NCI-H1417 treated with DMSO at 0.1 percent for 48 hours (cell line): ENCODE measurements at regions not wholly inside any gene's neighbourhood (a gene's known extent, or its start where the extent isn't known, plus 50 kb on each side); places are given as distances from the start of the nearest gene placed in this dataset.
"Not testable (repeated sequence)": the region's sequence is repeated elsewhere in the genome, so short reads cannot be mapped to it uniquely, and the experiment has no call there.

Source experiments
- DNase-seq: peaks from one replicate; lab custom pipeline; 2025; lab: John Stamatoyannopoulos, UW

DNA sequence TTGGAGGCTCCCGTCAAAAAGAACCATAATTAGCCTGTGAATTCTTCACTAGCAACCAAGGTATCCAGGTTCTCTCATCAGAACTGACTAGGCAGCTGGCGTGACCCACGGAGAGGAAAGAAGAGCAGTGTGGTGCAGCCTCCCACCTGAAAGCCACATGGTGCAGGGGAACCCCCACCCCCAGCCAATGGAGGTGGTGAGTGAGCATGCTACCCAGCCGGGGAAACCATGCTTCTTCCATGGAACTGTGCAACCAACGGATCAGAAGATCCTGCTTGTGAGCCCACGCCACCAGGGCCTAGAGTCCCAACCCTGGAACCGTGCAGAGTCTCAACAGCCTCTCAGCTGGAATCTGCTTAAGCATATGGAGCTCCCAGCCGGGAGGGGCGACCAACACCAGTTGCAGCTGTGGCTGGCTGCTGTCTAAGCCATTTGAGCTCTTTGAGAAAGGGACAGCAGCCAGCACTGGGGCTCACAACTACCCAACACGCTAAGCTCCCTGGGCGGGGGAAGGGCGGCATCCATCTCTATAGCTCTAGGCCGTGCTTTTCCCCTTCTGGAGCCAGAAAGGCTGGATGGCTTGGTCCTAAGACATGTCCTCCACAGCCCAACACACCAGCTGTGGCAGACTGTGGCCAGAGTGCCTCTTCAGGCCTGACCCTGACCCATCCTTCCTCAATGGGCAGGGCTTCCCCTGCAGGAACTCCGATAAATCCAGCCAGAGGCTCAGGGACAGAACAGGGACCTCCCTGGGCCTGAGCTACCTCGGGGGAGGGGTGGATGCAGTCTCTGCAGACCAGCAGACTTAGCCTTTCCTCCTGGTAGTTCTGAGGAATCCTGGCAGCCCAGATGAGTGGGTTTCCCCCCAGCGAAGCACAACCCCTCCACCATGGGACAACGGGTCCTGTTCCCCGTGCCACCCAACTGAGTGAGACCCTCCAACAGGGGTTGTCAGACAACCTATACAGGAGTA is 151.4 kb upstream of the NXPH2 start:
- DNase-seq, result no peak

DNA sequence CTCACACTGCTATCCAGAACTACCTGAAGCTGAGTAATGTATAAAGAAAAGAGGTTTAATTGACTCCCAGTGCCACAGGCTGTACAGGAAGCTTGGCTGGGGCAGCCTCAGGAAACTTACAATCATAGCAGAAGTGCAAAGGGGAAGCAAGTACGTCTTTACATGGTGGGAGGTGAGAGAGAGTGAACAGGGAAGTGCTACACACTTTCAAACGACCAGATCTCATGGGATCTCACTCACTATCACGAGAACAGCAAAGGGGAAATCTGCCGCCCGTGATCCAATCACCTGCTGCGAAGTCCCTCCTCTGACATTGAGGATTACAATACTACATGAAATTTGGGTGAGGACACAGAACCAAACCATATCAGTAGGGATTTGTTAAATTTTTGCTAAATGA is 150.4 kb upstream of the NXPH2 start:
- no peak for DNase-seq

DNA sequence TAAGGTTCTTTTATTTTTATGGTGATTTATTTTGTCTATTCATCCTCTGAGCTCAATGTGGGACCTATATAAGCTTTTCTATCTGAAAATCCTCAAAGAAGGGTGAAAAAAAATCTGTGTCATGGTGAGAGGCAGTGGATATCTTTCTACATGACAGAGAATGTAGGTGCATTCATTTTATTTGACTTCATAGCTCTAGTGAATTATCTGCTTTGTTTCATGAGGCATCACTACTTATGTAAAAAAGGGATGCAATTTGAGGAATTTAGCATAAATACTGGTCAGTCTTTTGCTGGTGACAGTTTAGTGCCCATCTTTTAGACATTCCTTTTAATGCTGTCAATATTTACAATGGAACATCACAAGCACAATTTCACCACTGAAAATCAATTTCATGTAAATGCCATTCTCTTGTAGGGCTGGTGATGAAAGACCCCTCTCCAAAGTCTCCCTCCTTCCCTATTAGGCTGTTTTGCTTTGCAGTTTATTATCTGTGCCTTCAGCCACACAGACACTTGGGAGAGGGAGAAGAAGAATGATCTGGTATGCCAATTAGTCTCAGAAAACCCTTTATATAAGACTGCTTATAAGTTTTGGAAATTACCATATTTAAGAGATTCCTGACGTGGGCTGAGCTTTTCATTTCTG is 148.3 kb upstream of the NXPH2 start:
- DNase-seq, result no peak

GRCh38 chr2:138922973-138923563 is 142.9 kb upstream of the NXPH2 start:
- no peak for DNase-seq

- no peak for DNase-seq
Measured at GRCh38 chr2:138919120-138919747, 139.0 kb upstream of the NXPH2 start.

DNA sequence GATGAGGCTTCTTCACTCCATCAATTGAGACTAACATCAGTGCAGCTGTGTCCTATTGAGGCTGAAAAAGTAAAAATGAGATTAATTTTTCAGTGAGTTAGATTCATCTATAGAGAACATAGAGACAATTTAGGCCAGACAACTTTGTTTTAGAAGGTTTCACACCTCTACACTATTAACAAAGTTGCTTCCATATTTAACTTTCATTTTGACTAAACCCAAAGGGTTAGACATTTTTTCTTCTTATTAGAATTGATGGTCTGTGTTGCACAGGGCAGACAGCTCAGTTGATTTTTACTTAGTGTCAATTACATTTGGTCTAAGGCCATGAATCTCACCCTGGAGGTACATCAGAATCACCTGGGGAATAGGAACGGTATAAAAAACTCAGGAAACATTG is 130.2 kb upstream of the NXPH2 start:
- DNase-seq, result no peak

DNA sequence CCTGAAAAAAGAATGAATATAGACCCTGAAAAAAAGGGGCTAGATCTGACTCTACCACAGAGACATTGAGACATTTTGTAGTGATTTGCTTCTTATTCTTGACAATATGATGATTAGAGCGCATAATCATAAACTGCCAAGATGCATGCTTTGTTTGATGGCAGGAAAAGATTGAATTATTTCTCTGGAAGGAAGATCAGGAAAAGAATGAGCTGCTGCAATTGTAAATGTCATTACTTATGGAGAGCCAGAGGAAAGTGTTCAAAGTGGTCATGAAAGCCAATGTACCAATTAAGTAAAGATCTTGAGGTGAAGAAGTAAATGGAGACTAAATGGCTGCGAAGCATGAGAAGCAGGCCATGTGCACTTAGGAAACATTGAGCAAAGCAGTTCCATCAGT is 126.4 kb upstream of the NXPH2 start:
- DNase-seq, result no peak

DNA sequence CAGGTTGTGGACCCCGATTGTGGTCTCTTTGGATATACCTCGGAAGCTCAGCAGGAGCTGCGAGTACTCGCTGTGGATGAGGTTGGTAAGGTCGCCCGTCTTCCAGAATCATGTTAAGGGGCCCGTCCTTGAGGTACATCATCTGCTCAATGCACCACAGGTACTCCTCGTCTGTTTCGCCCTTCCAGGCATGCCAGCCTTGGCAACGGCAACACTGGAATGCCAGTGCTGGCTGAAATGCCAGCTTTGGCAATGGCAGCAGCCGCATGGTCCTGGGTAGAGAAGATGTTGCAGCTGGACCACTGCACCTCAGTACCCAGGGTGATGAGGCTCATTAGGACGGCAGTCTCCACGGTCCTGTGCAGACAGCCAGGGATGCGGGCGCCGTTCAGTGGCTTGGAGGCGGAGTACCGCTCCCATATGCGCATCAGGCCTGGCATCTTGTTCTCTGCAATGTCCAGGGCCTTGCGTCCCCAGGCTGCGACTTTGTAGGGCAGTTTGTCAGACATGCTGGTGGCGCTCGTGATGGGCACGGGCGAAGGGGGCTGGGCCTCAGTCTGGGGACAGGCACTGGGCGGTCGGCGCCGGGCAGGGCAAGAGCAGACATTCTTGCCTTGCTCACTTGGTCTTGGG is 122.2 kb upstream of the NXPH2 start:
- DNase-seq, result no peak

DNA sequence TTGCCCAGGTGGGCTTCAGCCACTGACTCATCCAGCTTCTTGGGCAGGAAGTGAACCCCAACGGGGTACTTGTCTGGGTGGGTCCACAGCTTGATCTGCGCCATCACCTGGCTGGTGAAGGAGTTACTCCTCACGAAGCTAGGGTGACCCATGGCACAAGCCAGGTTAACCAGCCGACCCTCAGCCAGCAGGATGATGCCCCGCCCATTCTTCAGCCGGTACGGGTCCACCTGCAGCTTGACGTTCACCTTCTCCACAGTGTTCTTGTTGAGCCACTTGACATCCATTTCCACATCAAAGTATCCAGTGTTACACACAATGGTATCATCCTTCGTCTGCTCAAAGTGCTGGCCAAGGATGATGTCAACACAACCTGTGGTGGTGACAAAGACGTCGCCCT is 121.3 kb upstream of the NXPH2 start:
- no peak for DNase-seq

- no peak for DNase-seq
Measured at GRCh38 chr2:138898855-138899254, 118.7 kb upstream of the NXPH2 start.

GRCh38 chr2:138897274-138897673 is 117.1 kb upstream of the NXPH2 start:
- DNase-seq, result no peak

DNA sequence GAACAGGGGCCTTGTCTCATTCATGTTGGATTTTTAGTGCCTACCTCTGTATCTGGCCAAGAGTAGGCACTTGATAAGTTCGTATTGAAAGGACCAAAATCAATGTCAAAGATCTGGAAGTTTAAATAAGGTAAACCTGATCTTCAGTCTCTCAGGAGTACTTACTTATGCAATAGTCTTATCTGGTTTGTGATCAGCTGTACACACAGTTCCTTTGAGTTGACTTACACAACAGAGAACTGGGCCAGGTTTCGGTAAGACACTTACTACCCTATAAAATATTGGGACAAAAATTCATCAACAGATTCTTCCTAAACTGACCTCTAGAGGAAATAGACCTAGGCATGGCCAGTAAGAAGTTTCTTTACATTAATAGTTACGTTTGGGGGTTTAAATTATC is 113.6 kb upstream of the NXPH2 start:
- DNase-seq, result no peak

- no peak for DNase-seq
Measured at GRCh38 chr2:138881126-138881525, 100.9 kb upstream of the NXPH2 start.

- DNase-seq, result no peak
Measured at GRCh38 chr2:138879931-138880330, 99.7 kb upstream of the NXPH2 start.

GRCh38 chr2:138877421-138877820 is 97.2 kb upstream of the NXPH2 start:
- DNase-seq, result no peak

- no peak for DNase-seq
Measured at GRCh38 chr2:138874251-138874650, 94.1 kb upstream of the NXPH2 start.

GRCh38 chr2:138872116-138872515 is 91.9 kb upstream of the NXPH2 start:
- not testable (repeated sequence) for DNase-seq

GRCh38 chr2:138871312-138871711 is 91.1 kb upstream of the NXPH2 start:
- DNase-seq, result no peak

GRCh38 chr2:138867341-138867740 is 87.2 kb upstream of the NXPH2 start:
- DNase-seq, result no peak

DNA sequence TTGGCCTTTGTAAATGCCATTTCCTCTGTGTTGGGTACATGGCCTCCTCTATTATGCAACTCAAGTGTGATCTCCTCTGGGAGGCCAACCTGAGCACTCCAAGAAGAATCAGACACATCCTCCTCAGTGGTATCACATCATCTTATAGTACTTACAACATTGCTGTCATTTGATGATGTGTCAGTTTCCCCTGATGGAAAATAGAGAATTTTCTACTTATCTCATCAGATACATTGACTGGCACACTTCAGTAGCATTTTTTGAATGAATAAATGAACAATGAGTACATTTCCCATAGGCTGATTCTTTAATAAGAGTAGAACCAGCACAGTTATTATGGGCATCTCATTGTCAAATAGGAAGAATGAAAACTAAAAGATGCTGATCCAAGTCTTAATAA is 86.6 kb upstream of the NXPH2 start:
- DNase-seq, result no peak

DNA sequence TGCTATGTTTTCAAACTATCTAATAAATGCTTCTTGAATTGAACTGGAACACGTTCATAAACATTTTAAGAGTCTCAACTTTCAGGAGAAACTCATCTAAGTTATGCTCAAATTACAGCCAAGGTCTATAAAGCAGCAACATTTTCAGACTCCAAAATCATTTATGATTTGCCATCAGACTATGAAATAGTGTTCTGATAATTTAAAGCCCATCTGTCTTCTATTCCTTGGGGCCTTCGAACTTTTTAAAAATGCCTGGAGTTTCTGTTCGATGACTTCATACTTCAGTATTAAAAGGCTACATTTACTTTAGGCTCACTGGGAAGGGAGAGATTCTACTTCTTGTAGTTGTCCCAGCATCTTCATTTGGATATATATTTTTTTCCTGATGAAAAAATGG is 73.6 kb upstream of the NXPH2 start:
- no peak for DNase-seq

- no peak for DNase-seq
Measured at GRCh38 chr2:138853296-138853695, 73.1 kb upstream of the NXPH2 start.
